Neural progenitor cell (in vitro differentiated cells): ENCODE measurements at regions not wholly inside any gene's neighbourhood (a gene's known extent, or its start where the extent isn't known, plus 50 kb on each side); places are given as distances from the start of the nearest gene placed in this dataset.
"Not testable (repeated sequence)": the region's sequence is repeated elsewhere in the genome, so short reads cannot be mapped to it uniquely, and the experiment has no call there.

Source experiments
- DNase-seq: peaks from one replicate; pipeline ENCODE4 v3.0.0-alpha.2; 2016; ENCODE audit warnings: low spot score
- H2AFZ ChIP-seq: fragments of 200-600 bp; sonication (generic); replicated peaks from 2 replicates; pipeline ENCODE4 v1.6.1; 2016; ENCODE audit warnings: antibody characterized with exemption
- H3F3A ChIP-seq: fragments of 200-600 bp; sonication (generic); 2 replicates; pipeline ENCODE4 v1.6.1; 2016; ENCODE audit warnings: antibody characterized with exemption, low read depth
- H3K27ac ChIP-seq: fragments of 200-600 bp; sonication (generic); 2 replicates; pipeline ENCODE4 v1.5.1; 2016; ENCODE audit warnings: mild to moderate bottlenecking
- H3K27me3 ChIP-seq: fragments of 200-600 bp; sonication (generic); 2 replicates; pipeline ENCODE4 v1.6.1; 2016; ENCODE audit warnings: mild to moderate bottlenecking, moderate library complexity
- H3K36me3 ChIP-seq: fragments of 200-600 bp; sonication (generic); 2 replicates; pipeline ENCODE4 v1.5.1; 2016
- H3K4me1 ChIP-seq: fragments of 200-600 bp; sonication (generic); 2 replicates; pipeline ENCODE4 v1.6.1; 2016; ENCODE audit warnings: mixed run types
- H3K4me2 ChIP-seq: fragments of 200-600 bp; sonication (generic); 2 replicates; pipeline ENCODE4 v1.6.1; 2016
- H3K4me3 ChIP-seq: fragments of 200-600 bp; sonication (generic); 2 replicates; pipeline ENCODE4 v1.5.1; 2016
- H3K79me2 ChIP-seq: fragments of 200-600 bp; sonication (generic); 2 replicates; pipeline ENCODE4 v1.6.1; 2016; ENCODE audit warnings: low read depth
- H3K9ac ChIP-seq: fragments of 200-600 bp; sonication (generic); 2 replicates; pipeline ENCODE4 v1.6.1; 2016
- H3K9me3 ChIP-seq: fragments of 200-600 bp; sonication (generic); 2 replicates; pipeline ENCODE4 v1.5.1; 2016; ENCODE audit warnings: low read depth
- H4K20me1 ChIP-seq: fragments of 200-600 bp; sonication (generic); 2 replicates; pipeline ENCODE4 v1.6.1; 2016; ENCODE audit warnings: low read depth
- H3K27ac Mint-ChIP-seq: 3 replicates; pipeline ENCODE4 v1.8.0; 2021; ENCODE audit warnings: mixed read lengths
- H3K27me3 Mint-ChIP-seq: 2 replicates; pipeline ENCODE4 v1.8.0; 2022; ENCODE audit warnings: low read depth, mild to moderate bottlenecking, inconsistent platforms, moderate library complexity, mixed read lengths; ENCODE audit not compliant: insufficient read depth
- H3K36me3 Mint-ChIP-seq: 3 replicates; pipeline ENCODE4 v1.8.0; 2021; ENCODE audit warnings: mixed read lengths
- H3K4me1 Mint-ChIP-seq: 3 replicates; pipeline ENCODE4 v1.8.0; 2021; ENCODE audit warnings: mixed read lengths
- H3K4me3 Mint-ChIP-seq: 3 replicates; pipeline ENCODE4 v1.8.0; 2021; ENCODE audit warnings: mild to moderate bottlenecking, moderate library complexity, mixed read lengths
- H3K9me3 Mint-ChIP-seq: 3 replicates; pipeline ENCODE4 v1.8.0; 2020; ENCODE audit warnings: mixed read lengths
- EZH2 ChIP-seq: fragments of 200-600 bp; sonication (generic); IDR thresholded peaks from 2 replicates; pipeline ENCODE4 v1.6.1; 2017; ENCODE audit warnings: antibody characterized with exemption, mild to moderate bottlenecking, moderate library complexity
- EZH2phosphoT487 ChIP-seq: fragments of 200-600 bp; sonication (generic); IDR thresholded peaks from 2 replicates; pipeline ENCODE4 v1.6.1; 2017; ENCODE audit warnings: antibody characterized with exemption
- TF ChIP-seq, protein P1 (sequence below): fragments of 200-600 bp; sonication (generic); IDR thresholded peaks from 2 replicates; pipeline ENCODE4 v1.5.1; 2017; ENCODE audit warnings: antibody characterized with exemption, mild to moderate bottlenecking

DNA sequence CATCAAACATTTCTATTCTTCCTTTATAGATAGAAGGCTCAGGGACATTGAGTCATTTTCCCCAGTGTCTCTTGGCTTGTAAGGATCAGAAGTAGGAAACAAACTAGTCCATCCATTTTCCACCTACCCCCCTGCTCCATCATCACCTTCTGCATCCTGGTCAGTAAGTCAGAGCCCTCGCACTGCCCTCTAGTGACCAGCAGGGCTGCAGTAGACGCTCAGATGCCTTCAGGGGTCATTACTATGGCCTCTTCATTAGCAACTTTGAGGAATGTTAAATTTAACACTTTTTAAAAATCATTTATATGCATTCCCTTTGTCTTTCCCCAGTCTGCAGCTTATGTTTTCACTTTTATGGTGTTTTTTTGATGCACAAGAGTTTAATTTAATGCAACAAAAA lies 228.4 kb upstream of the PRSS1 start:
- not testable (repeated sequence) for H3K4me1 Mint-ChIP-seq, H3K9me3 ChIP-seq, H3K27ac ChIP-seq, H3K4me3 Mint-ChIP-seq, H3K27me3 ChIP-seq, H3K9ac ChIP-seq, H4K20me1 ChIP-seq, H3K27ac Mint-ChIP-seq, H3K36me3 Mint-ChIP-seq, H3K4me1 ChIP-seq, H3K79me2 ChIP-seq, H2AFZ ChIP-seq, H3K27me3 Mint-ChIP-seq, H3F3A ChIP-seq, DNase-seq, H3K4me3 ChIP-seq, H3K4me2 ChIP-seq, H3K9me3 Mint-ChIP-seq, H3K36me3 ChIP-seq
- TF ChIP-seq, protein P1, sequence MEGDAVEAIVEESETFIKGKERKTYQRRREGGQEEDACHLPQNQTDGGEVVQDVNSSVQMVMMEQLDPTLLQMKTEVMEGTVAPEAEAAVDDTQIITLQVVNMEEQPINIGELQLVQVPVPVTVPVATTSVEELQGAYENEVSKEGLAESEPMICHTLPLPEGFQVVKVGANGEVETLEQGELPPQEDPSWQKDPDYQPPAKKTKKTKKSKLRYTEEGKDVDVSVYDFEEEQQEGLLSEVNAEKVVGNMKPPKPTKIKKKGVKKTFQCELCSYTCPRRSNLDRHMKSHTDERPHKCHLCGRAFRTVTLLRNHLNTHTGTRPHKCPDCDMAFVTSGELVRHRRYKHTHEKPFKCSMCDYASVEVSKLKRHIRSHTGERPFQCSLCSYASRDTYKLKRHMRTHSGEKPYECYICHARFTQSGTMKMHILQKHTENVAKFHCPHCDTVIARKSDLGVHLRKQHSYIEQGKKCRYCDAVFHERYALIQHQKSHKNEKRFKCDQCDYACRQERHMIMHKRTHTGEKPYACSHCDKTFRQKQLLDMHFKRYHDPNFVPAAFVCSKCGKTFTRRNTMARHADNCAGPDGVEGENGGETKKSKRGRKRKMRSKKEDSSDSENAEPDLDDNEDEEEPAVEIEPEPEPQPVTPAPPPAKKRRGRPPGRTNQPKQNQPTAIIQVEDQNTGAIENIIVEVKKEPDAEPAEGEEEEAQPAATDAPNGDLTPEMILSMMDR, result peak; percentile 45

DNA sequence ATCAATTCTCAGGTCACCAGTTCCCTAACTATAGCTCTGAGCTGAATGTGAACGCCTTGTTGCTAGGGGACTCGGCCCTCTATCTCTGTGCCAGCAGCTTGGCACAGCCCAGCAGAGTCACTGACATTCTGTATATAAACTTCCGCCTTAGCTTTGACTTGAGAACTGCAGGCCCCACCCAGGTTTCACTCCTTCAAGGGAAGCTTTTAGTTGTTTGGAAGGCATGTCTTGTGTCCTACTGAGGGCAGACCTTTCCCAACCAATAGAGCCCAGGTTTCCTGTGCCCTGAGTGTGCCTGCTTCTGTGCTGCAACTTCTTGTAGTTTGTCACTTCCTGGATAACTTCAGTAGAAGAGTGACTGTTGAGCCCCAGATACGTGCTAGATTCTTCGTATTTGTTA lies 228.8 kb upstream of the PRSS1 start:
- H2AFZ ChIP-seq, H3K4me3 Mint-ChIP-seq, H4K20me1 ChIP-seq, H3K27ac Mint-ChIP-seq, H3K4me2 ChIP-seq, H3K9me3 Mint-ChIP-seq, H3K9ac ChIP-seq, H3K36me3 ChIP-seq, H3K4me3 ChIP-seq, H3K27ac ChIP-seq, H3K9me3 ChIP-seq, H3K27me3 ChIP-seq, H3K4me1 Mint-ChIP-seq, DNase-seq, H3K27me3 Mint-ChIP-seq, H3K36me3 Mint-ChIP-seq, H3K4me1 ChIP-seq, H3K79me2 ChIP-seq, H3F3A ChIP-seq: not testable (repeated sequence)

DNA sequence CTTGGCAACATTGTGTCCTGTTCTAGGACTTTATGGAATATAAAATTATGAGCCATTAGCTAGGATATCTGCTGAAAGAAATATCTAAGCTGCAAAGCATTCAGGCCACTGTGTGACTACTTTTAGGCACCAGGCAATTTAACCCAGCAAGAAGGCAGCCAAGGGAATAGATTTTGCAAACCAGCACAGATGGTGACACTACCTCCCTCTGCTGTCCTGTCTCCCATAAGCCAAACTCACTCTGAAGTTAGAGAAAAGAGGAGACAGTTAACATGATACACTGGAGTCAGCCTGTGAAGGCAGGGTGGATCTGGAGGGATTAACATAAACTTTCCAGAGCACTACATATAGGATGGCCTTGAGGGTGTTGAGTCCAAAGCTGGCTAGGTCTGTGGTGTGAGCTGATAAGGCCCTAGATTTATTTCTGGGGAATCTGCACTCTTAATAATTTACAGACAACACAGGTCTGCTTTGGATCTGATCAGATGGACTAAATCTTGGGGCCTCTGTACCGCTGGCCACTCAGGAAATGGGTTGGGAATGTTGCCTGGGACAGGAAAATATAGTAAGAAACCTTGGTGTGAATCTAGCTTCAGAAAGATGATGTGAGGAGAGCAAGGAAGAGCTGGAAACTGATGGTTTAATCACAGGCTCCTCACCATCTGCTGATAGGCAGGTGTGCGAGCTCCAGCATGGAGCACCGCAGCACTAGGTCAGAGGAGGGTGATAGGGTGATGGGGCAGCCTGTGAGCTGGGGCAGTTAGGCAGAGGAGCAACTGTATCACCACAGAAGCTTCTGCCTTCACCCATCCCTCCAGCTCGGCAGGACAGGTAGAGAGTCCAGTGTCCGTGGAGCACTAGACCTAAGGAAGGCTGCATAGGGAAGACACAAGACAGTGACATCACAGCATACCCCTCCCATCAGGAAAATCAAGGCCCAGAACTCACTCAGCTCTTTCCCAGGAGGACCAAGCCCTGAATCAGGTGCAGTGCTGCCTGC lies 229.9 kb upstream of the PRSS1 start:
- no peak for DNase-seq
- H3K27ac Mint-ChIP-seq, result no peak overlapping the region
- no peak overlapping the region for H3K27ac ChIP-seq
- H3K4me1 Mint-ChIP-seq, result no peaks in the 10 kb centered on the region
- no peaks in the 10 kb centered on the region for H3K79me2 ChIP-seq
- no peak overlapping the region for H3K4me2 ChIP-seq
- H3K27me3 Mint-ChIP-seq, result no peaks in the 10 kb centered on the region
- H2AFZ ChIP-seq, result no peak overlapping the region
- no peaks in the 10 kb centered on the region for H4K20me1 ChIP-seq
- H3K9me3 Mint-ChIP-seq, result no peaks in the 10 kb centered on the region
- no peaks in the 10 kb centered on the region for H3K36me3 Mint-ChIP-seq
- no peaks in the 10 kb centered on the region for H3K9me3 ChIP-seq
- no peaks in the 10 kb centered on the region for H3K27me3 ChIP-seq
- no peaks in the 10 kb centered on the region for H3K36me3 ChIP-seq
- no peak overlapping the region for H3K9ac ChIP-seq
- no peak for TF ChIP-seq EZH2phosphoT487
- TF ChIP-seq, protein P1, result no peak
- no peak for TF ChIP-seq EZH2
- no peaks in the 10 kb centered on the region for H3K4me1 ChIP-seq
- no peak overlapping the region for H3K4me3 ChIP-seq
- no peak overlapping the region for H3K4me3 Mint-ChIP-seq
- H3F3A ChIP-seq, result no peaks in the 10 kb centered on the region

DNA sequence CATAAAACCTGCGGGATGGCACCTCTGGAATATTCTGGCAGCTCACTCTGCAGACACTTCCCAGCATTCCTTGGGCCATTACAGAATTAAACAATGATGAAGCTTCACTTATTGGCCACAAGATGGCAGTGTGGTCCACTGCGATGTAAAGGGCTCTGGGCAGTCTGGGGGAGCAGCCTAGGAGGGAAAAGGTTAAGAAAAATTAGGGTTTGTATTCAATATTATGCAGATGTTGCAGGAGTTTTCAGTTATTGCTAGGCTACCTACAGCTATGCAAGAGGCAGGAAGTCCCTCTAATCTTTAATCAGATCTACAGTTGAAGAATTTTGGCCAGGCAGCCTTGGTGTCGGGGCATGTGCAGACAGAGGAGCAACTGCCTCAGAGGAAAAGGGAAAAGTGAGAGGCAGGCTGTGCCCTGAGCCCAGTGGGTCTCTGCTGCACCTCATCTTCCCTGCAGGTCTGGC lies 233.2 kb upstream of the PRSS1 start:
- Histone ChIP-seq H2AFZ (peak overlapping the region; percentile 87), H3K4me1 (no peaks in the 10 kb centered on the region), H3K79me2 (no peaks in the 10 kb centered on the region), H3K9ac (no peak overlapping the region), H3K27me3 (no peaks in the 10 kb centered on the region), H3K4me3 (no peak overlapping the region), H3F3A (no peaks in the 10 kb centered on the region), H3K27ac (no peak overlapping the region), H4K20me1 (no peaks in the 10 kb centered on the region), H3K9me3 (no peaks in the 10 kb centered on the region), H3K4me2 (no peak overlapping the region), H3K36me3 (no peaks in the 10 kb centered on the region)
- no peaks in the 10 kb centered on the region for H3K4me1 Mint-ChIP-seq
- no peaks in the 10 kb centered on the region for H3K36me3 Mint-ChIP-seq
- no peak overlapping the region for H3K27ac Mint-ChIP-seq
- TF ChIP-seq, protein P1, result peak; percentile 87
- no peak for TF ChIP-seq EZH2
- no peak overlapping the region for H3K4me3 Mint-ChIP-seq
- DNase-seq, result peak; percentile 70
- no peaks in the 10 kb centered on the region for H3K9me3 Mint-ChIP-seq
- H3K27me3 Mint-ChIP-seq, result no peaks in the 10 kb centered on the region

DNA sequence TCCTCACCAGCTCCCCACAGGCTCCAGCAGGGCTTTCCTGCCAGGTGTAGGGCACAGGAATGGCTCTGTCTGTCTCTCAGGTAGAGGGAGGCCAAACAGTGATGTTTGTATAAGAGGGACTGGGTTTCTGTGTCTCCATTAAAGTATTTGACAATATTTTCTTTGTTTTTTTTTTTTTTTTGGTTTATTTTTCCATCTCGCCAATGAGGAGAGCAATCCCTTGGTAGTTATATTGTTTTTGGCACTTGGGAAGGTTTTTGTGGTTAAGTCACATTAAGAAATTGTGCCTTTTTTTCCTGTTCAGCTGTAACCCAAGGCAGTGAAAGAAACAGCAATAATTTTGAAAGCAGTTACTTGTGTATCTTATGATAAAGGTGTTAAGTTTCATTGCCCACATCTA lies 234.6 kb upstream of the PRSS1 start:
- not testable (repeated sequence) for DNase-seq, H3F3A ChIP-seq, H3K9ac ChIP-seq, H3K79me2 ChIP-seq, H4K20me1 ChIP-seq, H3K27ac ChIP-seq, H3K27ac Mint-ChIP-seq, H3K4me2 ChIP-seq, H3K27me3 ChIP-seq, H3K4me1 ChIP-seq, H2AFZ ChIP-seq, H3K36me3 ChIP-seq, H3K4me3 Mint-ChIP-seq, H3K9me3 Mint-ChIP-seq, H3K36me3 Mint-ChIP-seq, H3K9me3 ChIP-seq, H3K4me3 ChIP-seq, H3K4me1 Mint-ChIP-seq, H3K27me3 Mint-ChIP-seq
